ENCODE measurements at regions not wholly inside any gene's neighbourhood (a gene's known extent, or its start where the extent isn't known, plus 50 kb on each side); places are given as distances from the start of the nearest gene placed in this dataset.

DNA sequence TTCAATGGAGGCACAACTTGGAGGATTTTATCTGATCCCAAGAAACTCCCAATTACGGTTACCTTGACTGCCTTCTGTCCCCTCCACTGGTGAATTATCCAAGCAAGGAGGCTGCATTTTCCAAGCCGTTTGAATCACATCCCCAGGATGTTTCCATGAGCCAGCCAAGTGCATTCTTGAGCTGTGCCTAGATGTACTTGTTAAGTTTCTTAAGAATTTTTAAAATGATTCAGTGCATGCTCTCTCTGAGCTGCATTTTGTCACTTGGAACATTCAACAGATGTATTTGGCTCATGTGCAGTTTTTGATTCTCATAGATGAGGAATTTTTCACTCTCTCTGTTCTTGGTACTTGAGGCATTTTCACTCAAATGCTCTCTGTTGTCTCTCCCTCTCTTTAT is 202.6 kb upstream of the MYOCD start:
- TF ChIP-seq, protein P1, sequence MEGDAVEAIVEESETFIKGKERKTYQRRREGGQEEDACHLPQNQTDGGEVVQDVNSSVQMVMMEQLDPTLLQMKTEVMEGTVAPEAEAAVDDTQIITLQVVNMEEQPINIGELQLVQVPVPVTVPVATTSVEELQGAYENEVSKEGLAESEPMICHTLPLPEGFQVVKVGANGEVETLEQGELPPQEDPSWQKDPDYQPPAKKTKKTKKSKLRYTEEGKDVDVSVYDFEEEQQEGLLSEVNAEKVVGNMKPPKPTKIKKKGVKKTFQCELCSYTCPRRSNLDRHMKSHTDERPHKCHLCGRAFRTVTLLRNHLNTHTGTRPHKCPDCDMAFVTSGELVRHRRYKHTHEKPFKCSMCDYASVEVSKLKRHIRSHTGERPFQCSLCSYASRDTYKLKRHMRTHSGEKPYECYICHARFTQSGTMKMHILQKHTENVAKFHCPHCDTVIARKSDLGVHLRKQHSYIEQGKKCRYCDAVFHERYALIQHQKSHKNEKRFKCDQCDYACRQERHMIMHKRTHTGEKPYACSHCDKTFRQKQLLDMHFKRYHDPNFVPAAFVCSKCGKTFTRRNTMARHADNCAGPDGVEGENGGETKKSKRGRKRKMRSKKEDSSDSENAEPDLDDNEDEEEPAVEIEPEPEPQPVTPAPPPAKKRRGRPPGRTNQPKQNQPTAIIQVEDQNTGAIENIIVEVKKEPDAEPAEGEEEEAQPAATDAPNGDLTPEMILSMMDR (IDR thresholded peaks at IDR 0.05): no peak
- TF ChIP-seq POLR2AphosphoS5 (IDR thresholded peaks at IDR 0.05; ENCODE audit: low read depth, low read length): no peak
- TF ChIP-seq, protein P2, sequence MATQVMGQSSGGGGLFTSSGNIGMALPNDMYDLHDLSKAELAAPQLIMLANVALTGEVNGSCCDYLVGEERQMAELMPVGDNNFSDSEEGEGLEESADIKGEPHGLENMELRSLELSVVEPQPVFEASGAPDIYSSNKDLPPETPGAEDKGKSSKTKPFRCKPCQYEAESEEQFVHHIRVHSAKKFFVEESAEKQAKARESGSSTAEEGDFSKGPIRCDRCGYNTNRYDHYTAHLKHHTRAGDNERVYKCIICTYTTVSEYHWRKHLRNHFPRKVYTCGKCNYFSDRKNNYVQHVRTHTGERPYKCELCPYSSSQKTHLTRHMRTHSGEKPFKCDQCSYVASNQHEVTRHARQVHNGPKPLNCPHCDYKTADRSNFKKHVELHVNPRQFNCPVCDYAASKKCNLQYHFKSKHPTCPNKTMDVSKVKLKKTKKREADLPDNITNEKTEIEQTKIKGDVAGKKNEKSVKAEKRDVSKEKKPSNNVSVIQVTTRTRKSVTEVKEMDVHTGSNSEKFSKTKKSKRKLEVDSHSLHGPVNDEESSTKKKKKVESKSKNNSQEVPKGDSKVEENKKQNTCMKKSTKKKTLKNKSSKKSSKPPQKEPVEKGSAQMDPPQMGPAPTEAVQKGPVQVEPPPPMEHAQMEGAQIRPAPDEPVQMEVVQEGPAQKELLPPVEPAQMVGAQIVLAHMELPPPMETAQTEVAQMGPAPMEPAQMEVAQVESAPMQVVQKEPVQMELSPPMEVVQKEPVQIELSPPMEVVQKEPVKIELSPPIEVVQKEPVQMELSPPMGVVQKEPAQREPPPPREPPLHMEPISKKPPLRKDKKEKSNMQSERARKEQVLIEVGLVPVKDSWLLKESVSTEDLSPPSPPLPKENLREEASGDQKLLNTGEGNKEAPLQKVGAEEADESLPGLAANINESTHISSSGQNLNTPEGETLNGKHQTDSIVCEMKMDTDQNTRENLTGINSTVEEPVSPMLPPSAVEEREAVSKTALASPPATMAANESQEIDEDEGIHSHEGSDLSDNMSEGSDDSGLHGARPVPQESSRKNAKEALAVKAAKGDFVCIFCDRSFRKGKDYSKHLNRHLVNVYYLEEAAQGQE (IDR thresholded peaks at IDR 0.05; ENCODE audit: insufficient read depth in 1 of 2, low read depth in 2 of 2, low read length in 1 of 2): no peak
